ENCODE measurements at regions not wholly inside any gene's neighbourhood (a gene's known extent, or its start where the extent isn't known, plus 50 kb on each side); places are given as distances from the start of the nearest gene placed in this dataset.

DNA sequence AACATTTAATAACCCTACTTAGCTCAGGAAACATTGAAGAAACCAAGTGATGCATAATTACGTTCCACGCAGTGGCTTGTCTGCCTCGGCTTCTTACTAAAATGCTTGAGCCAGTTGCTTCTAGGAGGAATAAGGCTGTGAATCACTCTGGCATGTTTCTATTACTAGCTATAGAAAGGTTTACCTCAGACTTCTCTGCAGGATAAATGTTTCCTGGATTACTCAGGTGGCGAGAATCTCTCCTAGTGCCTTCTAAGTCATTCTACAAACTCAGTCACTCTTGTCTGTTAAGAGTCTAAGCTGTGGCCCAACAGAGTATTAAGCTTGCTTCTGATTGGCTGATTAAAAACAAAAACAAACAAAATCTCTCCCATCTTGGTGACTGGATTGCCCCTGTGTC lies 92.0 kb upstream of the RALGPS2 start:
- no peaks in the 10 kb centered on the region for H3K4me1 ChIP-seq
- no peaks in the 10 kb centered on the region for H3K36me3 ChIP-seq (ENCODE audit: low read depth, missing control alignments)
- H3K27ac ChIP-seq, result no peak overlapping the region
- TF ChIP-seq POLR2A (IDR thresholded peaks at IDR 0.05) (no peak), CTCF (IDR thresholded peaks at IDR 0.05) (no peak)
- H3K4me3 ChIP-seq, result no peak overlapping the region
- no peak for DNase-seq
- intact Hi-C loops (cut with DNase I; ENCODE audit: low total_unique reads), result no loop called here
- H3K27me3 ChIP-seq, result no peaks in the 10 kb centered on the region
- WGBS, 2 donors, result 83 to 87% methylated on average over 4 of the region's 4 CpGs
- H3K9me3 ChIP-seq, result no peaks in the 10 kb centered on the region

DNA sequence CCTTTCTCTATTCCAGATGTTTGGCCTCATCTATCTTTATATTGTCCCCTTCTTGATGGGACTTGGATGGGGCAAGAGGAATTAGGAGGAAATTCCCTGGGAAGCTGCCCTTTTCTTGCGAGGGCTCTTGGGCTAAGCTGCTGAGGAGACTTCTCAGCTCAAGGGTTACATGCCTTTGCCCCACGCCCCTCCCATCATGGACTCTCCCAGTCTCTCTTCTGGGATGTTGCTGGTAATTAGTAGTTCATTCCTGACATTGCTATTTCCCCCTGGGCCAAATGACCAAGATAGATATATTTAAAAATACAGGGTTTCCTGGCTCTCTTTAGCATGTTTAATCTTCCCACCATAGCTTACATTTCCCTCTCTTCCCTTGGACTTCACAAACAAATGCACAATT lies 90.6 kb upstream of the RALGPS2 start:
- H3K4me1 ChIP-seq, result no peaks in the 10 kb centered on the region
- intact Hi-C loops (cut with DNase I; ENCODE audit: low total_unique reads), result no loop called here
- H3K27me3 ChIP-seq, result no peaks in the 10 kb centered on the region
- no peak for DNase-seq
- TF ChIP-seq CTCF (IDR thresholded peaks at IDR 0.05), result no peak
- TF ChIP-seq POLR2A (IDR thresholded peaks at IDR 0.05), result no peak
- no peaks in the 10 kb centered on the region for H3K9me3 ChIP-seq
- 49 to 58% methylated on average over 2 of the region's 2 CpGs for WGBS, 2 donors
- H3K4me3 ChIP-seq, result no peak overlapping the region
- no peak overlapping the region for H3K27ac ChIP-seq
- no peaks in the 10 kb centered on the region for H3K36me3 ChIP-seq (ENCODE audit: low read depth, missing control alignments)

- Histone ChIP-seq H3K4me1 (no peaks in the 10 kb centered on the region), H3K4me3 (no peak overlapping the region), H3K9me3 (no peaks in the 10 kb centered on the region), H3K27ac (no peak overlapping the region), H3K36me3 (ENCODE audit: low read depth, missing control alignments) (no peaks in the 10 kb centered on the region), H3K27me3 (no peaks in the 10 kb centered on the region)
- no peak for DNase-seq
- no peak for TF ChIP-seq POLR2A (IDR thresholded peaks at IDR 0.05)
- no peak for TF ChIP-seq CTCF (IDR thresholded peaks at IDR 0.05)
- WGBS, 2 donors, result 82 to 93% methylated on average over 1 of the region's 1 CpG
- intact Hi-C loops (cut with DNase I; ENCODE audit: low total_unique reads), result no loop called here
These were observed 87.2 kb upstream of the RALGPS2 start for GRCh38 chr1:178637841-178638240.

- Histone ChIP-seq H3K36me3 (ENCODE audit: low read depth, missing control alignments) (no peaks in the 10 kb centered on the region), H3K27ac (no peak overlapping the region), H3K4me3 (no peak overlapping the region), H3K27me3 (no peaks in the 10 kb centered on the region), H3K9me3 (no peaks in the 10 kb centered on the region), H3K4me1 (no peaks in the 10 kb centered on the region)
- DNase-seq, result no peak
- TF ChIP-seq POLR2A (IDR thresholded peaks at IDR 0.05) (no peak), CTCF (IDR thresholded peaks at IDR 0.05) (no peak)
- intact Hi-C loops (cut with DNase I; ENCODE audit: low total_unique reads), result no loop called here
These were observed 85.7 kb upstream of the RALGPS2 start for GRCh38 chr1:178639326-178639725.

DNA sequence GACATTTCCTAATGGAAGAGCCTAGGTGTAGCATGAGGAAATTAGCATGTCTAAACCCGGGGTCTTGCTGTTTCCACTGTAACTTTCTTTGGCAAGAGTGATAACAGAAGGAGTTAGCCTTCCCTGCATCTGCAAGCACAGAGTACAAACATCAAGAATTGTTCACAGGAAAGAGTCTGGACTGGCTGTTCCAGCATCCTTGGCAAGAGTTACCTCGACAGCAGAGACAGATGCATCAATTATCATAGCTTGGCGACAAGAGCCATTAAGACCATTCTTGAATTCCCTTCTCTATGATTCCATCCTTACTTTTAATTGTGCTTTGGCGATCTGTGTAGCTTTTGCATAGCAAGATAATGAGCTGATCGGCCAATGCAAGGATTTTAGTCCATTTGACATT lies 82.8 kb upstream of the RALGPS2 start:
- H3K27me3 ChIP-seq, result no peaks in the 10 kb centered on the region
- intact Hi-C loops (cut with DNase I; ENCODE audit: low total_unique reads), result no loop called here
- peak overlapping the region in 1 of 2 donors; percentile 53 for H3K27ac ChIP-seq
- TF ChIP-seq CTCF (IDR thresholded peaks at IDR 0.05) (no peak), POLR2A (IDR thresholded peaks at IDR 0.05) (no peak)
- WGBS, 2 donors, result 51 to 63% methylated on average over 5 of the region's 5 CpGs
- H3K9me3 ChIP-seq, result no peaks in the 10 kb centered on the region
- H3K4me3 ChIP-seq, result no peak overlapping the region
- no peaks in the 10 kb centered on the region for H3K4me1 ChIP-seq
- DNase-seq, result no peak
- no peaks in the 10 kb centered on the region for H3K36me3 ChIP-seq (ENCODE audit: low read depth, missing control alignments)

Data from testis (tissue), 2 donors.